DMS79 treated with DMSO at 0.1 percent for 48 hours (cell line): ENCODE measurements at regions not wholly inside any gene's neighbourhood (a gene's known extent, or its start where the extent isn't known, plus 50 kb on each side); places are given as distances from the start of the nearest gene placed in this dataset.
"Not testable (repeated sequence)": the region's sequence is repeated elsewhere in the genome, so short reads cannot be mapped to it uniquely, and the experiment has no call there.

Source experiments
- DNase-seq: peaks from one replicate; lab custom pipeline; 2025; lab: John Stamatoyannopoulos, UW

- DNase-seq, result peak; percentile 40
Measured at GRCh38 chr3:194189243-194189791, 53.4 kb downstream of the HES1 start.

- not testable (repeated sequence) for DNase-seq
Measured at GRCh38 chr3:194191850-194192249, 55.9 kb downstream of the HES1 start.

- no peak for DNase-seq
Measured at GRCh38 chr3:194194051-194194756, 58.3 kb downstream of the HES1 start.

- DNase-seq, result no peak
Measured at GRCh38 chr3:194194757-194195085, 58.8 kb downstream of the HES1 start.

DNA sequence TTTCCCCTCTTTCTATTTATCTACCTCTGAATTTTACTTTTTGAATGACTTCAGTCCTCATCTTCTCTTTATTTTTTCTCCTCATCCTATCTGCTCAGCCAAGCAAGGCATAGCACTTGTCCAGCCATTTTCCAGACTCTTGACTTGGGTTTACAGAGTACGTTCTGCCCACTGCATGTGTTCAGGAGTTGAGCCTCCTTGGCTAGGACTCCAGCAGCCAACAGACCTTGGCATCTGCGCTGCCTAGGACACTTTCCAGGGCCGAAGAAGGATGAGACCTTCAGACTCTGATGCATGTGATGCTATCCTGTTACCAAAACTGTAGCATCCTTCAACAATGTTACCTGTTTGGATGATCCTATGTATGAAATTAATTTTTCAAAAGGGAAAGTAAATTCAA, 59.7 kb downstream of the HES1 start:
- DNase-seq, result peak; percentile 92

DNA sequence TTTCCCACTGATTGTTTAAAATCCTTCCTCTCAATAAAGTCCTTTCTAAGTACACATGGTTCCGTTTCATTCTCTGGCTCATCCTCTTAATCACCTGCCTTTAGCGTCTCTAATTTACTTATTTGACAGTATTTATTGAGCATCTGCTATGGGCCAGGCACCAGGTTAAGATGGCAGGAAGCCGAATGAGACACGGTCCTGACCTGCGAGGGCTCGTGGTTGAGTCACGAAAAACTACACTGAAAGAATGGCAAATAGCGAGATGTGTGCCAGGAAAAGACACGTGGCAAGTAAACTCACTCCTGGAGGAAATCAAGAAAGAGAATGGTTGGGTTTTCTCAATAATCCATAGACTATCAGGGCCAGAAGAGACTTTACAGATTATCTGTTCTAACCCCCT, 60.9 kb downstream of the HES1 start:
- no peak for DNase-seq

- DNase-seq, result no peak
Measured at GRCh38 chr3:194197396-194197960, 61.5 kb downstream of the HES1 start.

GRCh38 chr3:194197981-194198695, 62.2 kb downstream of the HES1 start:
- peak; percentile 83 for DNase-seq

DNA sequence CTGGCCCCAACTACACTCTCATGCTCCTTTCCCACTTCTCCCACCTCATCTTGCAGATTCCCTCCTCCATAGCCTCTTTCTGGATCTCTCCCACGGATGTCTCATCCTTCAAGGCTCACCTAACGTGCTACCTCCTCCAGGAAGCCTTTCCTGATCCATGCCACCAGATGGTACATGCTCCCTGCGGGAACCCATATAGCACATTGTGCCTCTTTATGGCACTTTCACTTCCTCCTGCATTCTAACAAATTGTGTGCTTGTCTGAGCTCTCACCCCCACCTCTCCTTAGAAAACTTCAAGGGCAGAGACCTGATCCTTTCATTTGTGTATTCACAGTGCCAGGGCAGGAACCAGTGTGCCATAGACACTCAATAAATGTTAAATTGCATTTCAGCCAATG, 63.0 kb downstream of the HES1 start:
- no peak for DNase-seq

DNA sequence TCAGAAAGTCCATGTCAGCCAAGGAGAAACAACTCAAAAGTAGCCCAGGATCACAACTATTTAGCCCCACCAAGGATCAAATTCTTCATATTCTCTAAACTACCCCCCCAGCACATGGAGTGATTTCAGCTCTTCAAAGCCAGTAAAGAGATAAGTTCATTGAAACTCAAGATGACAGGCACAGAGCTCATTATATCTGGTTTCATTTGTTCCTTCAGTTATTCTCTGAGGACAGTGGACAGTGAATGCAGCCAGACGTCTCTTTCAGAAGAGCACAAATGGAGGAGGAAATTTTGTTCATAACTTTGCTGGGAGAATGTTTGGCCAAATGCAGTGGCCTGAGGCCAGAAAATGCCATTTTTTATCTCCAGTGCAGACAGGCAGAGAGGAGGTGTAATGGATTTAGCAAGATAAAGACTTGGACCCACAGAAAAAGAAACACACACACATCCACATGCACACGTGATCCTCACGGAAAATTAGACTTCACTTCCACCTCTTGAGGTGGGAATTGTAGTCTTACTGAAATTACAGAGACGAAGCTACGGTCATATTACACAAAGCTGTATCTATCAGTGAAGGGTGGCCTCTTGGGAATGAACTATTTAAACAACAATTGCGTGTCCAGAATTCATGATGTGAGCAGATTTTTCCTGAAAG, 64.6 kb downstream of the HES1 start:
- no peak for DNase-seq

DNA sequence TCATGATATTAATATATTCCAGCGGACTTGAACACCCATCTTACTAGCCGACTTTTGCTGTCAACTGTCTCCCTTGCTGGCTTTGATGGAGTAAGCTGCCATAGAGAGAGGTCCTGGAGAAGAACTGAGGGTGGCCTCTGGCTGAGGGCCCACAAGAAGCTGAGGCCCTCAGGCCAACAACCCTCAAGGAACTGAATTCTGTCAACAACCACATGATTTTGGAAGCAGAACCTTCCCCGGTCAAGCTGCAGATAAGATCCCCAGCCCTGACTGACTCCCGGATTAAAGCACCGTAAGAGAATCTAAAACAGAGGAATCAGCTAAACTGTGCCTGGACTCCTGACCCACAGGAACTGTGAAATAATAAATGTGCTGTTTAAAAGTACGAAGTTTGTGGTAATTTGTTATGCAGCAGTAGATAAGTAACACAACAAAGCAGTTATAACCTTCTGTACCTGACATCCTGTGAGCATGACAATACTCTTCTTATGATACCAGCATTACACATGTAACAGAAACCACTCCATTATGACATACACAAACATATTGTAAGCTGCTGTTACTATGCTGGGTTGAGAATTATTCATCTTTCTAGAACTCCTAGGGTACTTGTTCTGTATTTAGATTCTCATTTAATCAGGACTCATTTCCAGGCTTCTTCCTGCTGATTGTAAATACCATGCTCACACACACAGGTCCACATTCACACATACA, 66.2 kb downstream of the HES1 start:
- DNase-seq, result no peak

GRCh38 chr3:194203482-194204041, 67.6 kb downstream of the HES1 start:
- peak; percentile 61 for DNase-seq

GRCh38 chr3:194204042-194204987, 68.4 kb downstream of the HES1 start:
- DNase-seq, result peak; percentile 85

DNA sequence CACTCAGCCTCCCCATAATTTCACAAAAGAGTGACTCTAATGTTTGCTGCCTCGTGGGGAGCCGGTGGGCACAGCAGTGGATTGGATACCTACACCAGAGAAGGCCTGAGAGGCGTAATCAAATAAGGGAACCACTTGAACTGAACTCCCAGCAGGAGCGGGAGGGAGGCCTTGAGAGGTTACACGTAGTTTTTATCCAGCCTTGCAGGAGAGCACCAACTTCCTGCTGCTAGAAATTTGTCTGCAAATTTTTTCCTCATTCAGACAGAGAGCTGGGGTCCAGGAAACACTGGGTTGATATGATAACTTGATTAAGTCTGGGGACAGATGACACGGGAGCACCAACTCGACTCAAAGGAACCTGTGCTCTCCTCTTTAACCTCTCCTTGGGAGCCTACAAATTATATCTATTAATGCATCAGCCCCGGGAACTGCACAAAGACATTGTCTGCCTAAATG, 69.8 kb downstream of the HES1 start:
- peak; percentile 95 for DNase-seq

- DNase-seq, result peak; percentile 84
Measured at GRCh38 chr3:194206320-194206719, 70.4 kb downstream of the HES1 start.

DNA sequence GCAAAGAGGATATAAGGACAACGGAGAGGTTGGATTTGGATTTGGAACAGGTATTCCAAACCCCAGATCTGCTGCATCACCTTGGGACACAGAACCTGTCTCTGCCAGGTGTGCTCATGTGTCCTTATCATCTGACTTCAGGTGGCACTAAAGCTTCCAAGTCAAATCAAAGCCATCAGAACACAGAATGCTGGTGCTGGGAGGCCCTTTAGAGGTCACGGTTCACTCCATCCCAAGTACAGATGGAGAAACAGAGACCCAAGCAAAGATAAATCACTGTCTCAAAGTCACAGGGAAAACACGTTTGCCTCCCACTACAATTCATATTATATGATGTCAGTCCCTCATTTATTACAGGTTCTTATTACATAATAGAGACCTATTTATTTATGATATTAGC, 72.8 kb downstream of the HES1 start:
- peak; percentile 85 for DNase-seq

DNA sequence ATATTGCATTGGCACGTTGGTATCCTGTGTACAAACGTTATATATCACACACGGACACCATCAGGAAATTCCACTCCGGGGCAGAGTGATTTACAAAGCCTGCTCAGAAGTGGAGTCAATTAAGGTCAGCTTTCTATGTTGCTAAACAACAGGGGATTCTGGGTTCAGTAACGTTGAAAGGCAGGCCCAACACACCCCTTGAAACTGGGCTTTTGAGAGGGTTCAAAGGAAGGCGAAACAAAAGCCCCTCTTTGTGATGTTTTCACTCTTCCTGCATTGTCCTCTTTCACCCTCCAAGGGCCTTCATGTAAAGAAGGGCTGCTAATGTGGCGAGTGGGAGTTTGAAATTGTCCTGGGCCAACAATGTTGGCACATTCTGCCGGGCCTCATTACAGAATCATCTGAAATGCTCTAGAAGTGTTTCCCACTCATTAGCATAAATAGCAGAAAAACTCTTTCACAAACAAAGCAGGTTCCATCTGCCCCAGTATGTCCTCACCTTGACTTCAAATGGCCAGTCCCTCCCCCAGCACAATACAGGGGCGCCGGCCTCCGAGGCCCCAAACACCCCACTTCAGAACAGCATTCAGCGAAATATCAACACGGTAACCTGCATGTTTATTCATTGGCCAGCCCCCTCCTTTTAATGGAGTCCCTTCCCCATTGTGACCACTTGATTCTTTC, 76.4 kb downstream of the HES1 start:
- DNase-seq, result no peak

GRCh38 chr3:194212845-194213331, 76.9 kb downstream of the HES1 start:
- no peak for DNase-seq

GRCh38 chr3:194215392-194215791, 79.4 kb downstream of the HES1 start:
- DNase-seq, result no peak
